ENCODE measurements at regions not wholly inside any gene's neighbourhood (a gene's known extent, or its start where the extent isn't known, plus 50 kb on each side); places are given as distances from the start of the nearest gene placed in this dataset.

GRCh38 chr13:109880371-109881346 is 94.3 kb upstream of the IRS2 start:
- no peaks in the 10 kb centered on the region for H3K36me3 ChIP-seq (ENCODE audit: control insufficient read depth, insufficient read depth, low read length)
- DNase-seq (ENCODE audit: low read depth, low spot score), result no peak
- TF ChIP-seq TCF7L2 (IDR thresholded peaks at IDR 0.05; ENCODE audit: low read depth, low read length) (no peak), CTCF (IDR thresholded peaks at IDR 0.05) (no peak), POLR2AphosphoS5 (IDR thresholded peaks at IDR 0.05; ENCODE audit: low read depth, low read length) (no peak), SIN3A (IDR thresholded peaks at IDR 0.05; ENCODE audit: borderline replicate concordance, insufficient read depth, low read depth, low read length) (no peak)
- TF ChIP-seq, protein P1, sequence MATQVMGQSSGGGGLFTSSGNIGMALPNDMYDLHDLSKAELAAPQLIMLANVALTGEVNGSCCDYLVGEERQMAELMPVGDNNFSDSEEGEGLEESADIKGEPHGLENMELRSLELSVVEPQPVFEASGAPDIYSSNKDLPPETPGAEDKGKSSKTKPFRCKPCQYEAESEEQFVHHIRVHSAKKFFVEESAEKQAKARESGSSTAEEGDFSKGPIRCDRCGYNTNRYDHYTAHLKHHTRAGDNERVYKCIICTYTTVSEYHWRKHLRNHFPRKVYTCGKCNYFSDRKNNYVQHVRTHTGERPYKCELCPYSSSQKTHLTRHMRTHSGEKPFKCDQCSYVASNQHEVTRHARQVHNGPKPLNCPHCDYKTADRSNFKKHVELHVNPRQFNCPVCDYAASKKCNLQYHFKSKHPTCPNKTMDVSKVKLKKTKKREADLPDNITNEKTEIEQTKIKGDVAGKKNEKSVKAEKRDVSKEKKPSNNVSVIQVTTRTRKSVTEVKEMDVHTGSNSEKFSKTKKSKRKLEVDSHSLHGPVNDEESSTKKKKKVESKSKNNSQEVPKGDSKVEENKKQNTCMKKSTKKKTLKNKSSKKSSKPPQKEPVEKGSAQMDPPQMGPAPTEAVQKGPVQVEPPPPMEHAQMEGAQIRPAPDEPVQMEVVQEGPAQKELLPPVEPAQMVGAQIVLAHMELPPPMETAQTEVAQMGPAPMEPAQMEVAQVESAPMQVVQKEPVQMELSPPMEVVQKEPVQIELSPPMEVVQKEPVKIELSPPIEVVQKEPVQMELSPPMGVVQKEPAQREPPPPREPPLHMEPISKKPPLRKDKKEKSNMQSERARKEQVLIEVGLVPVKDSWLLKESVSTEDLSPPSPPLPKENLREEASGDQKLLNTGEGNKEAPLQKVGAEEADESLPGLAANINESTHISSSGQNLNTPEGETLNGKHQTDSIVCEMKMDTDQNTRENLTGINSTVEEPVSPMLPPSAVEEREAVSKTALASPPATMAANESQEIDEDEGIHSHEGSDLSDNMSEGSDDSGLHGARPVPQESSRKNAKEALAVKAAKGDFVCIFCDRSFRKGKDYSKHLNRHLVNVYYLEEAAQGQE (IDR thresholded peaks at IDR 0.05; ENCODE audit: insufficient read depth in 1 of 2, low read depth in 2 of 2, low read length in 1 of 2), result no peak
- intact Hi-C loops (cut with micrococcal nuclease; ENCODE audit: unreplicated experiment), result no loop called here
- H3K4me1 ChIP-seq (ENCODE audit: control insufficient read depth, insufficient read depth, low read length), result no peaks in the 10 kb centered on the region
- H3K27me3 ChIP-seq (ENCODE audit: control insufficient read depth, insufficient read depth, low read length), result no peaks in the 10 kb centered on the region
- in situ Hi-C loops (cut with HindIII; ENCODE audit: low pct_unique_long_range_greater_than_20kb, low sequenced_read_pairs), result no loop called here
- BruUV-seq (replicated peaks), result no TSS peak
- H3K9me3 ChIP-seq (ENCODE audit: control insufficient read depth, insufficient read depth, low read depth, low read length), result no peaks in the 10 kb centered on the region
- no peak overlapping the region for H3K4me3 ChIP-seq (ENCODE audit: low read depth in 2 of 2, low read length in 2 of 2)
- H3K27ac ChIP-seq (ENCODE audit: low read length), result no peak overlapping the region
- ChIA-PET CTCF (no interaction called here), POLR2A (no interaction called here)
- ATAC-seq, result no peak

- Histone ChIP-seq H3K36me3 (ENCODE audit: control insufficient read depth, insufficient read depth, low read length) (no peaks in the 10 kb centered on the region), H3K4me3 (ENCODE audit: low read depth in 2 of 2, low read length in 2 of 2) (no peak overlapping the region), H3K27me3 (ENCODE audit: control insufficient read depth, insufficient read depth, low read length) (no peaks in the 10 kb centered on the region), H3K27ac (ENCODE audit: low read length) (no peak overlapping the region), H3K4me1 (ENCODE audit: control insufficient read depth, insufficient read depth, low read length) (no peaks in the 10 kb centered on the region), H3K9me3 (ENCODE audit: control insufficient read depth, insufficient read depth, low read depth, low read length) (no peaks in the 10 kb centered on the region)
- in situ Hi-C loops (cut with HindIII; ENCODE audit: low pct_unique_long_range_greater_than_20kb, low sequenced_read_pairs), result no loop called here
- POLR2A ChIA-PET, result no interaction called here
- no peak for ATAC-seq
- CTCF ChIA-PET, result interaction anchor here (0.5 kb wide), 1 partner anchor 231 kb away, joined by 5 read pairs; no protein-coding TSS in a partner anchor
- no peak for DNase-seq (ENCODE audit: low read depth, low spot score)
- no TSS peak for BruUV-seq (replicated peaks)
- TF ChIP-seq SIN3A (IDR thresholded peaks at IDR 0.05; ENCODE audit: borderline replicate concordance, insufficient read depth, low read depth, low read length) (no peak), TCF7L2 (IDR thresholded peaks at IDR 0.05; ENCODE audit: low read depth, low read length) (no peak), CTCF (IDR thresholded peaks at IDR 0.05) (no peak), POLR2AphosphoS5 (IDR thresholded peaks at IDR 0.05; ENCODE audit: low read depth, low read length) (no peak)
- TF ChIP-seq, protein P1 (IDR thresholded peaks at IDR 0.05; ENCODE audit: insufficient read depth in 1 of 2, low read depth in 2 of 2, low read length in 1 of 2), result no peak
- intact Hi-C loops (cut with micrococcal nuclease; ENCODE audit: unreplicated experiment), result no loop called here
Measured at GRCh38 chr13:109879338-109879737, 93.0 kb upstream of the IRS2 start.
